OCI-LY3 (cell line): ENCODE measurements at regions not wholly inside any gene's neighbourhood (a gene's known extent, or its start where the extent isn't known, plus 50 kb on each side); places are given as distances from the start of the nearest gene placed in this dataset.

Experiments
- EZH2phosphoT487 ChIP-seq: fragments of 200-600 bp; shearing (Covaris generic); IDR thresholded peaks from 2 replicates; pipeline ENCODE4 v1.6.1; 2018; ENCODE audit warnings: antibody characterized with exemption, mixed run types, low read depth
- TF ChIP-seq, protein P1 (sequence below): fragments of 200-600, 300-600 bp; sonication (generic); IDR thresholded peaks from 2 replicates; pipeline ENCODE4 v1.5.1; 2014; ENCODE audit warnings: antibody characterized with exemption, low read length, low read depth

GRCh38 chr9:89958086-89958485, 353.3 kb downstream of the GADD45G start:
- TF ChIP-seq, protein P1, sequence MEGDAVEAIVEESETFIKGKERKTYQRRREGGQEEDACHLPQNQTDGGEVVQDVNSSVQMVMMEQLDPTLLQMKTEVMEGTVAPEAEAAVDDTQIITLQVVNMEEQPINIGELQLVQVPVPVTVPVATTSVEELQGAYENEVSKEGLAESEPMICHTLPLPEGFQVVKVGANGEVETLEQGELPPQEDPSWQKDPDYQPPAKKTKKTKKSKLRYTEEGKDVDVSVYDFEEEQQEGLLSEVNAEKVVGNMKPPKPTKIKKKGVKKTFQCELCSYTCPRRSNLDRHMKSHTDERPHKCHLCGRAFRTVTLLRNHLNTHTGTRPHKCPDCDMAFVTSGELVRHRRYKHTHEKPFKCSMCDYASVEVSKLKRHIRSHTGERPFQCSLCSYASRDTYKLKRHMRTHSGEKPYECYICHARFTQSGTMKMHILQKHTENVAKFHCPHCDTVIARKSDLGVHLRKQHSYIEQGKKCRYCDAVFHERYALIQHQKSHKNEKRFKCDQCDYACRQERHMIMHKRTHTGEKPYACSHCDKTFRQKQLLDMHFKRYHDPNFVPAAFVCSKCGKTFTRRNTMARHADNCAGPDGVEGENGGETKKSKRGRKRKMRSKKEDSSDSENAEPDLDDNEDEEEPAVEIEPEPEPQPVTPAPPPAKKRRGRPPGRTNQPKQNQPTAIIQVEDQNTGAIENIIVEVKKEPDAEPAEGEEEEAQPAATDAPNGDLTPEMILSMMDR = no peak
- TF ChIP-seq EZH2phosphoT487 = no peak
